Endothelial cell of umbilical vein (primary cell): ENCODE measurements at regions not wholly inside any gene's neighbourhood (a gene's known extent, or its start where the extent isn't known, plus 50 kb on each side); places are given as distances from the start of the nearest gene placed in this dataset.

Experiments
- BruUV-seq: library from RNA; stranded (reverse); fragments of 400-500 nt; replicated peaks from 2 replicates; lab custom pipeline; 2021; lab: Mats Ljungman, UMichigan
- CTCF ChIA-PET: fragments of 300-600, 350-600 bp; sonication (Branson Sonifier 250); formaldehyde crosslinking; loops from one replicate; lab custom pipeline; 2021; ENCODE audit warnings: antibody characterized with exemption, inconsistent platforms; lab: Charles Lee
- POLR2A ChIA-PET: fragments of 300-600, 350-600 bp; sonication (Branson Sonifier 250); formaldehyde crosslinking; loops from one replicate; lab custom pipeline; 2021; ENCODE audit warnings: antibody characterized with exemption, inconsistent platforms; lab: Charles Lee
- DNase-seq: peaks from one replicate; pipeline ENCODE4 v3.0.0-alpha.2; 2011; ENCODE audit warnings: low read depth, low spot score
- FAIRE-seq: peaks from 2 replicates; lab custom pipeline; 2011; peaks lifted over from hg19 to GRCh38; lab: Jason Lieb, UNC
- H2AFZ ChIP-seq: 2 replicates; pipeline ENCODE4 v1.6.0; 2012; ENCODE audit warnings: low read depth, low read length, control low read depth, inconsistent platforms
- H3K27ac ChIP-seq: 2 replicates; pipeline ENCODE4 v1.5.1; 2011; ENCODE audit warnings: low read depth, mild to moderate bottlenecking, control low read depth, low read length, moderate library complexity; ENCODE audit not compliant: insufficient read depth
- H3K27me3 ChIP-seq, 2 experiments: 2 replicates each; pipeline versions ENCODE4 v1.6.0 to v1.6.1; 2011; ENCODE audit warnings: low read length in 2 of 2, mixed read lengths in 1 of 2; ENCODE audit not compliant: control insufficient read depth in 2 of 2, insufficient read depth in 2 of 2
- H3K36me3 ChIP-seq, 2 experiments: 2 replicates in 1 of 2; 3 replicates in 1 of 2; pipeline ENCODE4 v1.5.1; 2011; ENCODE audit warnings: low read length in 2 of 2, mild to moderate bottlenecking in 1 of 2, moderate library complexity in 1 of 2; ENCODE audit not compliant: control insufficient read depth in 2 of 2, insufficient read depth in 2 of 2; ENCODE audit errors: extremely low read depth in 1 of 2
- H3K4me1 ChIP-seq: 3 replicates; pipeline ENCODE4 v1.5.1; 2011; ENCODE audit warnings: mild to moderate bottlenecking, low read length; ENCODE audit not compliant: control insufficient read depth, insufficient read depth; ENCODE audit errors: extremely low read depth
- H3K4me2 ChIP-seq: 2 replicates; pipeline ENCODE4 v1.6.1; 2011; ENCODE audit warnings: low read length, control low read depth, mixed read lengths; ENCODE audit not compliant: insufficient read depth
- H3K4me3 ChIP-seq, 3 experiments: fragments of 200-600 bp in 1 of 3; sonication (generic), shearing (Covaris generic) in 1 of 3; replicated peaks in 1 of 3; 2 replicates each; pipeline ENCODE4 v1.5.1; 2011 to 2016; ENCODE audit warnings: control low read depth in 3 of 3, low read length in 3 of 3, mild to moderate bottlenecking in 2 of 3, inconsistent platforms in 1 of 3, low read depth in 1 of 3, moderate library complexity in 1 of 3; ENCODE audit not compliant: insufficient read depth in 1 of 3
- H3K79me2 ChIP-seq: 2 replicates; pipeline ENCODE4 v1.6.0; 2012; ENCODE audit warnings: low read length, inconsistent platforms; ENCODE audit not compliant: control insufficient read depth, insufficient read depth
- H3K9ac ChIP-seq: replicated peaks from 2 replicates; pipeline ENCODE3; 2011; ENCODE audit warnings: low read length, control low read depth; ENCODE audit not compliant: insufficient read depth; ENCODE audit errors: extremely low read depth
- H3K9me1 ChIP-seq: replicated peaks from 3 replicates; pipeline ENCODE4 v1.6.0; 2011; ENCODE audit warnings: mild to moderate bottlenecking, low read length; ENCODE audit not compliant: control insufficient read depth, insufficient read depth; ENCODE audit errors: extremely low read depth
- H3K9me3 ChIP-seq: replicated peaks from 2 replicates; pipeline ENCODE4 v1.5.1; 2012; ENCODE audit warnings: low read length, inconsistent platforms; ENCODE audit not compliant: control insufficient read depth, insufficient read depth
- H4K20me1 ChIP-seq: replicated peaks from 2 replicates; pipeline ENCODE3; 2011; ENCODE audit warnings: mild to moderate bottlenecking, low read length; ENCODE audit not compliant: control insufficient read depth, insufficient read depth; ENCODE audit errors: extremely low read depth
- EZH2 ChIP-seq: IDR thresholded peaks from 2 replicates; pipeline ENCODE4 v1.6.1; 2012; ENCODE audit warnings: borderline replicate concordance, low read depth, mild to moderate bottlenecking, moderate library complexity, low read length, inconsistent platforms; ENCODE audit not compliant: severe bottlenecking
- FOS ChIP-seq: IDR thresholded peaks from 2 replicates; pipeline ENCODE4 v1.6.1; 2011; ENCODE audit warnings: mild to moderate bottlenecking, low read length, moderate library complexity, borderline replicate concordance; ENCODE audit not compliant: insufficient read depth
- GATA2 ChIP-seq: IDR thresholded peaks from 2 replicates; pipeline ENCODE4 v1.7.0; 2011; ENCODE audit warnings: low read depth, mild to moderate bottlenecking, moderate library complexity, mixed read lengths, low read length; ENCODE audit not compliant: insufficient read length, insufficient read depth
- JUN ChIP-seq: IDR thresholded peaks from 2 replicates; pipeline ENCODE4 v1.6.1; 2011; ENCODE audit warnings: borderline replicate concordance, low read depth; ENCODE audit not compliant: insufficient read length, insufficient read depth
- MAX ChIP-seq: IDR thresholded peaks from 2 replicates; pipeline ENCODE4 v1.6.1; 2011; ENCODE audit not compliant: insufficient read depth, insufficient read length
- MYC ChIP-seq: IDR thresholded peaks from one replicate; pipeline ENCODE4 v1.6.1; 2011; ENCODE audit warnings: mild to moderate bottlenecking, low read depth, low read length
- POLR2A ChIP-seq: IDR thresholded peaks from 2 replicates; pipeline ENCODE4 v1.6.1; 2012; ENCODE audit warnings: low read depth, mild to moderate bottlenecking, control low read depth, low read length
- POLR2AphosphoS5 ChIP-seq: IDR thresholded peaks from 2 replicates; pipeline ENCODE4 v1.6.1; 2012; ENCODE audit warnings: low read depth, mild to moderate bottlenecking, control low read depth, low read length, moderate library complexity; ENCODE audit not compliant: insufficient read depth
- dilution Hi-C: fragments of 300-500 bp; cut with MboI; formaldehyde crosslinking; loops from one replicate; pipeline ENCODE4 v1.15.0; 2019; ENCODE audit warnings: low sequenced_read_pairs; ENCODE audit not compliant: extremely low pct_ligation_motif_present
- intact Hi-C: fragments of 100-400 bp; cut with micrococcal nuclease; formaldehyde crosslinking; loops from one replicate; pipeline ENCODE4 v1.10.0; 2022
- TF ChIP-seq, protein P1 (sequence below), 2 donors: IDR thresholded peaks; 1 replicate in 1 of 2; 2 replicates in 1 of 2; pipeline ENCODE4 v1.5.1; 2011; ENCODE audit warnings: low read length in 2 of 2, mild to moderate bottlenecking in 2 of 2, moderate library complexity in 2 of 2, control low read depth in 1 of 2, inconsistent platforms in 1 of 2, low read depth in 1 of 2; ENCODE audit not compliant: insufficient read depth in 1 of 2; ENCODE audit errors: extremely low read depth in 1 of 2

GRCh38 chr2:215671691-215672090 is 235.8 kb upstream of the FN1 start:
- H3K4me2 ChIP-seq: no peak overlapping the region
- H3K9ac ChIP-seq: no peak overlapping the region
- no peaks in the 10 kb centered on the region for H3K79me2 ChIP-seq
- H3K9me1 ChIP-seq: no peaks in the 10 kb centered on the region
- BruUV-seq: no TSS peak
- dilution Hi-C loops: no loop called here
- ChIA-PET CTCF (no interaction called here), POLR2A (no interaction called here)
- H3K9me3 ChIP-seq: no peaks in the 10 kb centered on the region
- peaks cover 4 to 6% of the 10 kb centered on the region in 2 experiments for H3K36me3 ChIP-seq
- no peak overlapping the region for H3K4me3 ChIP-seq
- no peaks in the 10 kb centered on the region for H3K27me3 ChIP-seq
- H3K27ac ChIP-seq: no peak overlapping the region
- no peak overlapping the region for H2AFZ ChIP-seq
- H3K4me1 ChIP-seq: no peaks in the 10 kb centered on the region
- TF ChIP-seq POLR2A (no peak), GATA2 (no peak), JUN (no peak), MYC (no peak)
- TF ChIP-seq, protein P1, sequence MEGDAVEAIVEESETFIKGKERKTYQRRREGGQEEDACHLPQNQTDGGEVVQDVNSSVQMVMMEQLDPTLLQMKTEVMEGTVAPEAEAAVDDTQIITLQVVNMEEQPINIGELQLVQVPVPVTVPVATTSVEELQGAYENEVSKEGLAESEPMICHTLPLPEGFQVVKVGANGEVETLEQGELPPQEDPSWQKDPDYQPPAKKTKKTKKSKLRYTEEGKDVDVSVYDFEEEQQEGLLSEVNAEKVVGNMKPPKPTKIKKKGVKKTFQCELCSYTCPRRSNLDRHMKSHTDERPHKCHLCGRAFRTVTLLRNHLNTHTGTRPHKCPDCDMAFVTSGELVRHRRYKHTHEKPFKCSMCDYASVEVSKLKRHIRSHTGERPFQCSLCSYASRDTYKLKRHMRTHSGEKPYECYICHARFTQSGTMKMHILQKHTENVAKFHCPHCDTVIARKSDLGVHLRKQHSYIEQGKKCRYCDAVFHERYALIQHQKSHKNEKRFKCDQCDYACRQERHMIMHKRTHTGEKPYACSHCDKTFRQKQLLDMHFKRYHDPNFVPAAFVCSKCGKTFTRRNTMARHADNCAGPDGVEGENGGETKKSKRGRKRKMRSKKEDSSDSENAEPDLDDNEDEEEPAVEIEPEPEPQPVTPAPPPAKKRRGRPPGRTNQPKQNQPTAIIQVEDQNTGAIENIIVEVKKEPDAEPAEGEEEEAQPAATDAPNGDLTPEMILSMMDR (IDR thresholded peaks at IDR 0.05; ENCODE audit: extremely low read depth in 1 of 2, insufficient read depth in 1 of 2, low read depth in 1 of 2, low read length in 2 of 2): no peak
- FAIRE-seq (no peak), DNase-seq (no peak)
- H4K20me1 ChIP-seq: no peaks in the 10 kb centered on the region
- intact Hi-C loops: no loop called here

- no peak overlapping the region for H3K4me3 ChIP-seq
- TF ChIP-seq MAX: no peak
- no peak for TF ChIP-seq GATA2
- TF ChIP-seq EZH2: no peak
- TF ChIP-seq POLR2A: no peak
- no peak for TF ChIP-seq FOS
- no peak for TF ChIP-seq MYC
- TF ChIP-seq POLR2AphosphoS5: no peak
- TF ChIP-seq, protein P1 (IDR thresholded peaks at IDR 0.05; ENCODE audit: extremely low read depth in 1 of 2, insufficient read depth in 1 of 2, low read depth in 1 of 2, low read length in 2 of 2): no peak
- TF ChIP-seq JUN: no peak
- no TSS peak for BruUV-seq
- no peaks in the 10 kb centered on the region for H3K27me3 ChIP-seq
- no peaks in the 10 kb centered on the region for H3K79me2 ChIP-seq
- intact Hi-C loops: no loop called here
- no peaks in the 10 kb centered on the region for H3K9me1 ChIP-seq
- no peak overlapping the region for H2AFZ ChIP-seq
- H3K9me3 ChIP-seq: no peaks in the 10 kb centered on the region
- H3K4me1 ChIP-seq: no peaks in the 10 kb centered on the region
- H3K27ac ChIP-seq: no peak overlapping the region
- FAIRE-seq (no peak), DNase-seq (no peak)
- dilution Hi-C loops: no loop called here
- no peaks in the 10 kb centered on the region for H4K20me1 ChIP-seq
- H3K4me2 ChIP-seq: no peak overlapping the region
- peaks cover 4 to 6% of the 10 kb centered on the region in 2 experiments for H3K36me3 ChIP-seq
- ChIA-PET POLR2A (no interaction called here), CTCF (no interaction called here)
- no peak overlapping the region for H3K9ac ChIP-seq
These were observed 235.4 kb upstream of the FN1 start for GRCh38 chr2:215671244-215671643.
